HCEC 1CT (cell line): ENCODE measurements at regions not wholly inside any gene's neighbourhood (a gene's known extent, or its start where the extent isn't known, plus 50 kb on each side); places are given as distances from the start of the nearest gene placed in this dataset.
A peak's percentile ranks its signal among the peaks of the same experiment; 100 is the strongest.
"Not testable (repeated sequence)": the region's sequence is repeated elsewhere in the genome, so short reads cannot be mapped to it uniquely, and the experiment has no call there.

Experiments used
- DNase-seq: peaks from one replicate; pipeline ENCODE4 v3.0.0-alpha.2; 2017

DNA sequence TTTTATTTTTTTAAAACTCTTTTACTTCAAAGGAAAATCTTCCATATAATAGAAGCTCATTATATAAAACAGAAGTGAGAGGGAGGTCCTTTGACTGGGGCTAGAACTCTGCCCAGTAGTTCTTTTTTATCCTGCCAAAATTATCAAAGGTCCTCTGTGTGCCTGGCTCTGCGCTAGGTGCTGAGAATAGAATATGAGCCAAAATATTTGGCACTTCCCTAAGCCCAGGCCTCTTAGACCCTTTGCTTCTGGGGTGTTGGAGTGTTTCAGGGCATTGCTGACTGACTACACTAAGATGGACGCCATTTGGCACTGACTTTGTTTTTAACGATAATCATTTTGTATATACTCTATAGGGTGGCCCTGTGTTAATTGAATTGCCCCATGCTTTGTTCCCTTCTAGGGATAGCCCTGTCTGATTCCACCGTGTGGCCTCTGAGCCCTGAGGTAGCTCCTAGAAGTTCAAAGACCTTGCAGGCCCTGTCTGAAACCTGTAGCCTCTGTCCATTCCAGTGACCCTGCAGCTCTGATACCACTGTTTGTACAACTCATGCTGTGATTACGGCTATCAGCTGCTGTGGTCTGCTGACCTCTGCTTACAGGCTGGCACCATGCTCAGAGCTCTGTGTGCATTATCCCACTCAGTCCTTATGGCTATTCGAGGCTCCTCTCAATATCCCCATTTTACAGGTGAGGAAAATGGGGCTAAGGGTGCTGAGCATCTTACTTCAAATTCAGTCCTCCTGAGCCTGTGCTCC, 84.3 kb upstream of the SHB start:
- DNase-seq = no peak

GRCh38 chr9:38149647-38150046, 80.6 kb upstream of the SHB start:
- no peak for DNase-seq

DNA sequence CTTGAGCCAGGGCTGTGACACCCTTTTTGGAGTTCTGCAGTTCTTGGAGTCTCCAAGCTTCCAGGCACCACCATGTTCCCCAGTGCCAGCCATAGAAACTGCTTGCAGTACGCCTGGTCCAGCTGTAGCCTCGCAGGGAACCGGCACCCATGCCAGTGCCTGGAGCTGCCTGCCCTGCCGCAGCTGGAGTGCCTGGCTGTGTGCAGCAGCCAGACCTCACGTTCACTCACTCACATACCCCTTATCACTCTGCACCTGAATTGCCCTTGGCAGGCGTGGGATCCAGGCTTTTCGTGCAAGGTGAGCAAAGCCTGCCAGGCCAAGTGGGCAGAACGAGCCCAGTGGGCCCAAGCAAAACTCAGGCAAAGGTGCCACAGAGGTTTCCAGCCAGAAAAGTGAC, 77.8 kb upstream of the SHB start:
- no peak for DNase-seq

DNA sequence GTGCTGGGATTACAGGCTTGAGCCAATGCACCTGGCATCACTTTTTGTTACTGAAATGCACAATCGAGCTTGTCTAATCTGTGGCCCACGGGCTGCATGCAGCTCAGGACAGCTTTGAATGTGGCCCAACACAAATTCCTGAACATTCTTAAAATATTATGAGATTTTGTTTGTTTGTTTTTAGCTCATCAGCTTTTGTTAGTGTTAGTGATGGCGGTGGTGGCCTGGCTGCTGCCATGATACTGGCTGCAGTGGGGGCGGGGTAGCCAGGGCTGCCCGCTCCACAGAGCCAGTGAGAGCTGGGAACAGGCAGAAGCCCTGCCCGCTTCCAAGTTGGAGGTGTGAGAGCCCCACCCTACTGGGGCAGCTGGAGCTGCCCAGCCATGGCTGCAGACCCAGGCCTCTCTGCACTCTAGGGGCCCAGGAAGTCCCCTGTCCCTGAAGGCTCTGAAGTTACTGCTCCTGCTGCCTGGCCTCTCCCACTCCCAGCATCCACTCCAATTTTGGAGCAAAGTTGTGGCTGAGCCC, 76.6 kb upstream of the SHB start:
- DNase-seq = no peak

DNA sequence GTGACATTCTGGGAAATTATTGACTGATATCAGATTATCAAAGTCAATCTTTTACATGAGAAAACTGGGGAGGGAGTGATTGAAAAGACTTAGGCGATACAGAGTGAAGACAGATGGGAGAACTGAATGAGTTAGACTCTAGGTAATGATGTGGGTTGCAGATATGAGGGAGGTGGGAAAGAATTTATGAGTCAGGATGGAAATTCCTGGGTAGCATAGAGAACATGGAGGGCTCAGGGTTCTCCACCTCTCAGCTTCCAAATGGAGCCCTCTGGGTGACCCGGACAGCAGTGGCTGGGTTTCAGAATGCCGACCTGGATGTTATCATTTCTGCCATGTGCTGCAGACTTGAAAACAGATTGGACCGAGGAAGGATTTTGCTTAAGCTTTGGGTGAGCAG, 75.4 kb upstream of the SHB start:
- DNase-seq = peak; percentile 19

DNA sequence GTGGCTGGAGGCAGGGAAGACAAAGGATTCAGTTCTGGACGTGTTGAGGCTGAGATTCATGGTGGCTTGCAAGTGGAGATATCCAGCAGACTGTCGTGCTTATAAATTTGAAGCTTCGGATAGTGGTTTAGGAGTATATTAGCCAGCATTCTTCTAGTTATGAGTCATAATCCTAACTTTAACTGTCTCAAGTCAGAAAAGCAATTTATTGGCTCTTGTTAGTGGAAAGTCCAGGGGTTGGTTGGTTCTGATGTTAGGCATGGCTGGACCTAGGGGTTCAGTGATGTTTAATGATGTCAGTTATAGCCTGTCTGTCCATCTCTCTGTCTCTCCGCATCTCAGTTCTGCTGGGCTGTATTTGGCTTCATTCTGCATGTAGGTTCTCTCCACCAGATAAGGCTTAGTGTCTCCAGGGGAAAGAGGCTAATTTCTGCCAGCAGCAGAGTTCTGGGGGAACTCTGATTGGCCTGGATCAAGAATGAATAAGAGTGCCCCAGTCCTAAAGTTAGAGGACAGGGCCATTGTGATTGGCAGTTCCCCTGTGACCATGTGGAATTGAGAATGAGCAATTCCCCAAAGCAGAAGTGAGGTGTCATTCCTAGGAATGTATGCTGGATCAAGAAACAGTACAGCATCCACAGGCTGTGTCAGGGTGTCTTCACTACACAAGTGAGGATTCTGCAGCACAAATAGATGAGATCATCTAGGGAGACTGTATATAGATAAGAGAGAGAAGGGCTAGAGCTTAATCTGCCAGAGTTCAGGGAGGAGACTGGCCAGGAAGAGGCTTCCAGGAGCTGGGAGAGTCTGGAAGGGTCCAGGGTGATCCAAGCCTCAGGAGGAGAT, 72.9 kb upstream of the SHB start:
- DNase-seq = peak; percentile 74

DNA sequence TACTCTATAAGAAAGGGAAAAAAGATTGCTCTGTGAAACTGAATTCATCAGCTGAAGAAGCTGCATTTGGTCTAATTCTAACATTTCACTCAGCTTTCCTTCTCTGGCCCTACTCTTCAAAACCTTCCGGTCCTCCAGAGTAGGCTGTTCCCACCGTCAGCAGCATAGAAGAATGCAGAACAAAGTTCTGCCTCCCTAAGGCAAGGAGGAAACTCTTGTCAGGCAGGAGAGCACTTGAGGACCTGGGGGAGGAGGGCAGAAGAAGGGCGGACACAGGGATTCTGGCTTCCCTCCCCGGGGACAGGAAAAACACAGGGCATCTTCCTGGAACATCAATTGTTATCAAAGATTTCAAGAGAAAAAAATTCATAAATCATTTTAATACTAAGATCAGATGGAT, 69.2 kb upstream of the SHB start:
- DNase-seq = no peak

DNA sequence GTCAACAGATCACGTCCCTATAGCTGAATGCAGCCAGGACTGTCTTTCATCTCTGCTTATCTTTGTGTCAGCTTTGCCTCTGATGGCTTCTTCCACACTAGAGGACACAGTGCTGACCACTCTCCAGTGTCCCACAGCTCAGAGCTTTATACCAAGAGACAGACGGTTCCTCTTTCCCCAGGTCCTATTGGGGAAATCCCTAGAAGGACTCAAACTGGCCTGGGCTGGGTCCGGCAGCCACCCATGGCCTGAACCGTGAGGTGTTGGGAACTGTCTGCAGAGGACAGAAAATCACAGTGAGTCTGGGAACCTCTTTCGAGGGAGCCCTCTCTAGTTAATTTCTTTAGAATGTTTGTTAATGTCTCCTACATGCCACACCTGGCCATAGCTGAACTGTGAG, 68.3 kb upstream of the SHB start:
- DNase-seq = no peak

DNA sequence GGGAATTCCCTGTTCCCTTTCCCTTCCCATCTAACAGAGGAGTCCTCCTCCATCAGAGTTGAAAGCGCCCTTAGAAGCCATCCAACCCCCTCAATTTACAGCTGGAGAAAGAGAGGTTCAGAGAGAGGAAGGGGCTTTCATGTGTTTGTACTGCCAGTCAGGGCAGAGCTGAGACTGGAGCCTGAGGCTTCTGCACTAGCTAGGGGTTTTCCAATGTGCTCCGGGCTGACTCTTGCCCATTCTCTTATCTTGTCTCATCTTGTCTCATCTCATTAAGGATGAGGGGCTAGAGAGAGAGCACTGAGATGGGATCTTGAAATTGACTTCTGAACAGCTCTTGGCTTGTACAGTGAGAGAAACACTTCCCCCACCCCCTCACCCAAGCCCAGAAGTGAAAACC, 67.4 kb upstream of the SHB start:
- DNase-seq = no peak

- no peak for DNase-seq
Measured at GRCh38 chr9:38134611-38135237, 65.7 kb upstream of the SHB start.

GRCh38 chr9:38133595-38133994, 64.6 kb upstream of the SHB start:
- DNase-seq = no peak

GRCh38 chr9:38132956-38133355, 63.9 kb upstream of the SHB start:
- no peak for DNase-seq

DNA sequence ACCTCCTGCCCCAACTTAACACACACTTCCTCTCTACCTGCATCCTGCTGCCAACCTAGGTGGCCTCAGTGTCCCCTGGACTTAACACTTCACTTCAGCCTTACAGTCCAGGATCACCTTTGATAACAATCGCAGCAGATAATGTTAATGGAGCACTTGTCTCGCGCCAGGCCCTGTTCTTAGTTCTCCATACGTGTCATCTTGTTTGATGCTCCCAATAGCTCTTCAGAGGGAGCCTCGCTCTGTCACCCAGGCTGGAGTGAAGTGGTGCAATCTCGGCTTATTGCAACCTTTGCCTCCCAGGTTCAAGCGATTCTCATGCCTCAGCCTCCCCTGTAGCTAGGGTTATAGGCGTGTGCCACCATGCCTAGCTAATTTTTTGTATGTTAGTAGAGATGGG, 62.7 kb upstream of the SHB start:
- DNase-seq = no peak

DNA sequence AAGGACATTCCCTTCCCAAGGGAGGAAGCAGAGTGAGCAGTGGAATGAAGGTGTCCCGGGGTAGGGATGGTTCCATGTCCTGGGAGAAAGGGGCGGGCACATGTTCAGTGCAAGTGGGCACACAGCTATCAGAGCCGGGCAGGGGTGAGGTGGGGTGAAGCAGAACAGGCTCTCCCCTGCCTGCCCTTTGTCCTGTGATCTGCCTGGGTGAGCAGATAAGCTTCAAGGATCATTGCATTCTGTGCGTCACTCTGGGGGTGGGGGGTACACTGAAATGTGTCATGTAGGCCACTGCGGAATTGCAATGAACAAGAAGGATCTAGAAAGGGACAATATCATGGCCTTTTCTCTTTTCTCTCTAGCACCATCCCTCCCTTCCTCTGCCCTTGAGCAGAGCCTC, 61.7 kb upstream of the SHB start:
- DNase-seq = no peak

DNA sequence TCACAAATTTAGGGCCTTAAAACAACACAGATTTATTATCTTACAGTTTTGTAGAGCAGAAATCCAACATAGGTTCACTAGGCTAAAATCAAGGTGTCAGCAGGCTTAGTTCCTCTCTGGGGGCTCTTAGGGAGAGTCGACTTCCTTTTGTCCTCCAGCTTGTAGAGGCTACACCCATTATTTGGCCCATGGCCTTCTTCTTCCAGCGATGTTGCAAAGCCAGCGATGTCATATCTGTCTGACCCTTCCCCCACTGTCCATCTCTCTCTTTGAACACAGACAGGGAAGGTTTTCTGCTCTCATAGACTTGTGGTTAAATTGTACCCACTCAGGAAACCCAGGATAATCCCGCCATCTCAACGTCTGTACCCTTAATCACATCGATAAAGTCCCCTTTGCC, 60.3 kb upstream of the SHB start:
- DNase-seq = no peak

DNA sequence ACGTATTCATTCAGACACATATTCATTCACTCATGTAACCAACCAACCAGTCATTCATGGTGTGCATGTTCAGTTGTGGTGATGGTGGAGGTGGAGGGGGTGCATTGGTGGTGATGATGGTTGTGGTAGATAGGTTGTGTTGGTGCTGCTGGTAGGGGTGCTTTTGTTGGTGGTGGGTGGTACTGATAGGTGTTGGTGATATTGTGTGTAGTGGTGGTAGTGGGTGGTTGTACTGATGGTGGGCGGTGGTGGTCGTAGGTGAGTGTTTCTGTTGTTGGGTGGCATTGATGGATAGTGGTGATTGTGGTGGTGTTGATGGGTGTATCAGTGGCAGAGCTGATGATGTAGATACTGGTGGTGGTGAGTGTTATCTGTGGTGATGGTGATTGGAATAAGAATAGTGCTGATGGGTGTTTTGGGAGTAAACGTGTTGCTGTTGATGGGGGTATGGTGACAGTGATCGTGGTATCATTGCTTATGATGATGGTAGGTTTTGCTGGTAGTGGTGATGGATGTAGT, 59.8 kb upstream of the SHB start:
- no peak for DNase-seq

GRCh38 chr9:38127271-38127839, 58.3 kb upstream of the SHB start:
- DNase-seq = no peak

GRCh38 chr9:38126730-38127129, 57.7 kb upstream of the SHB start:
- no peak for DNase-seq

- no peak for DNase-seq
Measured at GRCh38 chr9:38125889-38126288, 56.9 kb upstream of the SHB start.

DNA sequence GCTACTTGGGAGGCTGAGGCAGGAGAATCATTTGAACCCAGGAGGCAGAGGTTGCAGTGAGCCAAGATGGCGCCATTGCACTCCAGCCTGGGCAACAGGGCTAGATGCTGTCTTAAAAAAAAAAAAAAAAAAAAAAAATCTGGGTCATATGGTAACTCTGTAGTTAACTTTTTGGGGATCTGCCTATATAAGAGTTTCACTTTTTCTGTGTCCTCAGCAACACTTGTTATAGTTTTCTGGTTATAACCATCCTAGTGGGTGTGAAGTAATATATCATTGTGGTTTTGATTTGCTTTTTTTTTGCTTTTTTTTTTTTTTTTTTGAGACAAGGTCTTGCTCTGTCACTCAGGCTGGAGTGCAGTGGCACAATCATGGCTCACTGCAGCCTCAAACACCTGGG, 54.3 kb upstream of the SHB start:
- DNase-seq = not testable (repeated sequence)

DNA sequence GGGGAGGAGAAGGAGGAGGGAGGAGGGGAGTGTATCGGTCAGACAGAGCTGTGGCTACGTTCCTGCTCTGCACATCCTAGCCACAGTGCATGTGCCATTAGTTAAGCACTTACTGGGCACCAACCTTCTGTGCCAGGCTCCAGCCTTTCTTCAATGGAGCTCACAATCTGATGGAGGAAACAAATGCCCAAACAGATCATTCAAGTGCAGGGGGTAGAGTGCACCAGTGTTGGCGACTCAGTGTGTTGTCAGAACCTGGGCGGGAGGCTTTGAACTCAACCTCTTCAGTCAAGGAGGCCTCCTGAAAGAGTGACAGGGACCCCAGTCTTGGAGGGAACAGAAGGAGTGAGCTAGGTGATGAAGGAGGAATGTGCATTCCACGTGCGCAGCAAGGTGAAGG, 51.9 kb upstream of the SHB start:
- no peak for DNase-seq

- peak; percentile 3 for DNase-seq
Measured at GRCh38 chr9:38119560-38120236, 50.7 kb upstream of the SHB start.
